Activated CD4-positive, alpha-beta T cell treated with anti-CD3 and anti-CD28 coated beads, Interleukin-2, amount 10 ng/mL, durations not matched to agents 7 days and 5 days (primary cell): ENCODE measurements at regions not wholly inside any gene's neighbourhood (a gene's known extent, or its start where the extent isn't known, plus 50 kb on each side); places are given as distances from the start of the nearest gene placed in this dataset.
"Not testable (repeated sequence)": the region's sequence is repeated elsewhere in the genome, so short reads cannot be mapped to it uniquely, and the experiment has no call there.

ENCODE experiments used
- CTCF ChIA-PET: fragments of 350-600 bp; sonication (Branson Sonifier 250); formaldehyde crosslinking; loops from one replicate; lab custom pipeline; 2021; ENCODE audit warnings: antibody characterized with exemption; lab: Charles Lee
- POLR2A ChIA-PET: fragments of 350-600 bp; sonication (Branson Sonifier 250); formaldehyde crosslinking; loops from one replicate; lab custom pipeline; 2021; ENCODE audit warnings: antibody characterized with exemption; lab: Charles Lee
- DNase-seq: peaks from one replicate; pipeline ENCODE4 v3.0.0-alpha.2; 2020
- H3K27ac Mint-ChIP-seq: one replicate; pipeline ENCODE4 v1.8.0; 2021; ENCODE audit warnings: mild to moderate bottlenecking, moderate library complexity, mixed read lengths
- H3K27me3 Mint-ChIP-seq: one replicate; pipeline ENCODE4 v1.8.0; 2021; ENCODE audit warnings: mixed read lengths
- H3K36me3 Mint-ChIP-seq: one replicate; pipeline ENCODE4 v1.8.0; 2021; ENCODE audit warnings: low read depth, mixed read lengths
- H3K4me1 Mint-ChIP-seq: one replicate; pipeline ENCODE4 v1.8.0; 2021; ENCODE audit warnings: mixed read lengths
- H3K4me3 Mint-ChIP-seq: one replicate; pipeline ENCODE4 v1.8.0; 2021; ENCODE audit warnings: mild to moderate bottlenecking, moderate library complexity, mixed read lengths
- H3K9me3 Mint-ChIP-seq: one replicate; pipeline ENCODE4 v1.8.0; 2021; ENCODE audit warnings: mixed read lengths

DNA sequence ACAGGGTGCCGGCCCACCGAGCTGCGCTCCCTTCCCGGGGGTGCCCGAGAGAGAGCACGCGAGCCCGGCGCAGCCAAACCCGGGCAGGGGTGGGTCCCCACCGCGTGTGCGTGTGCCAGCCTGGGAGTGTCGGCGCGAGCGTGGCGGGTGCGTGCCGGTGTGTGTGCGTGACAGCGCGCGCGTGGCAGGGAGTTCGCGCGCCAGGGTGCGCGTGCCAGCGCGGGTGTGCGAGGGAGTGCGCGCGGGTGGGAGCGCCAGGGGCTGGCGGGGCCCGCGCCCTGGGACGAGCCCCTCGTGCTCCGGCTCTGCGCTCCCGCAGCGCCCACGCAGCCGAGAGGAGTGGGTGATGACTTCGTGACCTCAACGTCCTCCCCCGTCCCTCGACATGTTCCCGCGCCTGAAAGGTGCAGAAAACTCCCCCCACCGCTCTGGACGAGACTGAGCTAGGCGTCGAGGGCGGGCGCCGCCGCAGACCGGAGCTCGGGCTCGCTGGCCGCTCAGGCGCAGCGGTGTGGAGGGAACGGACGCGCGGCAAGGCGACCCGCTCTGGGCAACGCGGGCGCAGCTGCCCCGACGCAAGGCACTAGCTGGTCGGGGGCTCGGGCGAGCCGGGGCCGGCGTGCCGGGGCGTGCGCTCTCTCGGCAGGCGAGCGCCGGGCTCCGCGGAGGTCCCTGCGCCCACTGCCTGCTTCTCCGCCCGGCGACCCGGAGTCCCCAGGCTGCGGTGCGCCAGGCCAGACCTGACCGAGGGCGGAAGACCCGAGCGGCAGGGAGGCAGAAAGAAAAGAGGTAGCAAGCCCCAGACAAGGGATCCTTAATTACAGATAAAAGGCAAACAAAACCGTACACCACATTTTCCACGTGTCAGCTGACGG lies 582.8 kb downstream of the ZEB2 start:
- Mint-ChIP-seq H3K9me3 (no peaks in the 10 kb centered on the region), H3K4me3 (peak overlapping the region; percentile 31), H3K27ac (no peak overlapping the region), H3K27me3 (peaks cover 63% of the 10 kb centered on the region), H3K4me1 (peaks cover 5% of the 10 kb centered on the region), H3K36me3 (no peaks in the 10 kb centered on the region)
- POLR2A ChIA-PET, result no interaction called here
- CTCF ChIA-PET, result no interaction called here
- DNase-seq, result no peak

DNA sequence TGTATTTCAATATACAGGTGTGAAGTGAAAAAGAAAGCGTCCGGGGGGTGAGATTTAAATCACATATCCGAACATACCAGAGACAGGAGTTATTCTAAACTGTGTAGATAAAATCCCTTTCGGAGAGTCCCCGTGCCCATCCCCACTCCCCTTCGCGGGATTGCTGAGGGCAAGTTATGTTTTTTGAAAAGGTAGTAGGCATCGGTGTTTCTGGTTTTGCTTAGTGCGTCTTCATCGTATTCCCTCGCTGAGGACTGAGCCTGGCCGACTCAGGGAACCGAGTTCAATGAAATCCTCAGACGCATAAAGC lies 583.4 kb downstream of the ZEB2 start:
- POLR2A ChIA-PET, result no interaction called here
- Mint-ChIP-seq H3K4me3 (peak overlapping the region; percentile 45), H3K9me3 (no peaks in the 10 kb centered on the region), H3K4me1 (peaks cover 5% of the 10 kb centered on the region), H3K27me3 (peaks cover 69% of the 10 kb centered on the region), H3K27ac (no peak overlapping the region), H3K36me3 (no peaks in the 10 kb centered on the region)
- DNase-seq, result no peak
- CTCF ChIA-PET, result no interaction called here

DNA sequence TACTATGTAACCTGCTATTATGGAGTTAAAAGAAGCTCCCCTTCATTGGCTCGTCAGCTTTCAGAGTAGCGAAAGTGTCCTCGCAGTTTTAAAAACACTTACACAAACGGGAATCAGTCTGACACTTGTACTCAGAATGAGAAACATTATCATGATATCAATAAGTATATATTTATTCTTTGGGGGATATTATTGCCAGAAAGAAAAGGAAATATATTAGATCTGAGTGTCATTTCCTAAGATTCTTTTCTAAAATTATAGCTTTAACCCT lies 584.5 kb downstream of the ZEB2 start:
- DNase-seq, result no peak
- H3K27ac Mint-ChIP-seq, result no peak overlapping the region
- H3K4me1 Mint-ChIP-seq, result peaks cover 5% of the 10 kb centered on the region
- H3K4me3 Mint-ChIP-seq, result no peak overlapping the region
- H3K27me3 Mint-ChIP-seq, result peaks cover 66% of the 10 kb centered on the region
- POLR2A ChIA-PET, result no interaction called here
- H3K9me3 Mint-ChIP-seq, result no peaks in the 10 kb centered on the region
- CTCF ChIA-PET, result no interaction called here
- no peaks in the 10 kb centered on the region for H3K36me3 Mint-ChIP-seq

DNA sequence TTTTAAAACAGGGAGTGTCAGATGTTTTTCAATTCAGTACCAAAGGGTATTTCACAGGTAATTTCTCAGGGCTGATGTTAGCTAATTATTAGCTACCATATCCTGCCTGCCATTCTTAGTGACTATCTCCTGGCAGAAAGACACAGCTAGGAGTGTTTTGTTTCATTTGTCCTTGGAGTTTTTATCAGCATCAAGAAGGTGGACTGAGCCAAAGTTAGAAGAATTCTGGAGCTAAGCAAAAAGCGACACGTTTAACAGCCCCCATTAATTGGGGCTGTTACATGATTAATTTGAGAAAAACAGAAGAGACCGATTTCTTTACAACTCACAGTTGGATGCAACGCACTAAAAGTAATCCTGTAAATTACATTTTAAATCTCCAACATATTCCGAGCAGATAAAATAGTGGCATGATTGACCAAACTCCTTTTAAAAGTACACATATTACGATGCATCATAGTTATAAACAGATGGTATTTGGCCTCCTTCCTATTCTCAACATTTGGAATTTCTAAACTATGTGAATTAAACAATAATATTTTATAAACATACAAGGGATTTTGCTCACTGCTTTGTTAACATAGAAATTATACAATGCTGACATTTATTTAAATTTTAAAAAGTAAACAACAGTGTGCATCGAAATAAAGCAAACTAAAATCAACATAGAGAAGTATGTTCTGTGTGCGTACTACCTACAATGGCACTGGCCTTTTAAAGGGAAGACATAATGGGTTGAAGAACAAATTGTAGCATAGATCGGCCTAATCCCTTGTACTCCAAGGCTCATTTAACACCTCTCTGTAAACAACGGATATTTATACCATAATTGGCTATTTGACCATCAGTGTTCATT lies 585.1 kb downstream of the ZEB2 start:
- ChIA-PET POLR2A (no interaction called here), CTCF (no interaction called here)
- Mint-ChIP-seq H3K27me3 (peaks cover 63% of the 10 kb centered on the region), H3K4me3 (no peak overlapping the region), H3K36me3 (no peaks in the 10 kb centered on the region), H3K27ac (no peak overlapping the region), H3K4me1 (peaks cover 5% of the 10 kb centered on the region), H3K9me3 (no peaks in the 10 kb centered on the region)
- DNase-seq, result no peak

DNA sequence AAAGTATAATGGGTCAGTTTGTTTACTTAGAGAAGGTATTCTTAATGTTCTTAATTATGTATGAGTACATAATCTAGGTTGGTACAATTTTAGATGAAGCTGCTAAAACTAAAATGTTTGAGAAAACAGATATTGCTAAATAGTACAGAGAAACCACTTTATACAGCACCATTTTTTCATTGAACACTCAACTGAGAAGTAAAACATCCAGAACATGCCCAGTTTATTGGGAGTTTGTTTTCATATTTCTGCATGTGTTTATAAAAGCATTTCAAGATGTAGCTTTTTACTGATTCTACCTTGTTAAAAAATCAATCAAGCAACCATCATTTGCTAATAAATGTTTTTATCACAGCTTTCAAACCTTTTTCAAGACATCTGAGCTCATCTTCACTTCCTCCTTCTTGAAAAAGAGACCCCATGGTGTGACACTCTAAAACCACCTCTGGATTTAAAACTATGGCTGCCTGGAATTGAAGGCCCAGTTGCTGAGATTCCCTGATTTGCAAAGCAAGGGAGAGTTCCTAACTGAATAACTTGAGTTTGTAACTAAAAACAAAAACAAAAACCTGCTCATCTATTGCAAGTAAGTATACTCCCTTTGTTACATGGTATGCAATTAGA lies 585.9 kb downstream of the ZEB2 start:
- H3K27me3 Mint-ChIP-seq, result peaks cover 55% of the 10 kb centered on the region
- no peak for DNase-seq
- no peaks in the 10 kb centered on the region for H3K9me3 Mint-ChIP-seq
- H3K4me1 Mint-ChIP-seq, result peaks cover 5% of the 10 kb centered on the region
- no peaks in the 10 kb centered on the region for H3K36me3 Mint-ChIP-seq
- CTCF ChIA-PET, result no interaction called here
- H3K27ac Mint-ChIP-seq, result no peak overlapping the region
- POLR2A ChIA-PET, result no interaction called here
- no peak overlapping the region for H3K4me3 Mint-ChIP-seq

DNA sequence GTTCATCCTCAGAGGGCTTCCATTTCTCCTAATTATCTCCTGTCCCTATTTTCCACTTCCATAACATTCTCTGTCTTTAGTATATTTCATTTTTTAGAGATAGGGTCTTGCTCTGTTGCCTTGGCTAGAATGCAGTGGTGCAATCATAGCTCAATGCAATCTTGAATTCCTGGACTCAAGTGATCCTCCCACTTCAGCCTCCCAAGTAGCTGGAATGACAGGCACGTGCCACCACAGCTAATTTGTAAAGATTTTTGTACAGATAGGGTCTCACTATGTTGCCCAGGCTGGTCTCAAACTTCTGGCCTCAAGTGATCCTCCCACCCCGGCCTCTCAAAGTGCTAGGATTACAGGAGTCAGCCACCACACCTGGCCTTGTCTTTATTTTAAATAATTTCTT lies 589.0 kb downstream of the ZEB2 start:
- Mint-ChIP-seq H3K27me3 (peaks cover 44% of the 10 kb centered on the region), H3K27ac (no peak overlapping the region)

DNA sequence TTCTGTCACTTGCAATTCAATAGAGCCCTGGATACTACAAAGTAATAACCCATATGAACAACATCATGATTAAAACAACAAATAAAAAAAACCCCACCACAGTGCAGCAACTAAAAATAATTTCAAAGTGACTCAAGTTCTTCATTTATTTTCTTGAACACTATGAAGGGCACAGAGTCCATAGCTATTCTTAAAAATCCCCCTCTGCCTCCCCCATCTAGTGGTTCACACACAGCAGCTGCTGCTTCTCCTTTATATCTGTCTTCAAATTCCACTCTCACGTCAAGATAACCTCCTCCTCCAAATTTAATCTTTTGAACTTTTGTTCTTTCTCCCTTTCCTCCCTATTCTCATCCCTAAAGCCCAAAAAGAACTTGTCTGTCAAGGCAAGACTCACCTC lies 591.3 kb downstream of the ZEB2 start:
- POLR2A ChIA-PET, result no interaction called here
- Mint-ChIP-seq H3K27ac (no peak overlapping the region), H3K27me3 (peaks cover 28% of the 10 kb centered on the region), H3K36me3 (no peaks in the 10 kb centered on the region), H3K4me1 (no peaks in the 10 kb centered on the region), H3K9me3 (no peaks in the 10 kb centered on the region), H3K4me3 (no peak overlapping the region)
- DNase-seq, result no peak
- CTCF ChIA-PET, result no interaction called here

More for the DNA sequence above, 589.0 kb downstream of the ZEB2 start:
- no peaks in the 10 kb centered on the region for H3K9me3 Mint-ChIP-seq
- ChIA-PET POLR2A (no interaction called here), CTCF (interaction anchor here (0.7 kb wide), 1 partner anchor 40 kb away, joined by 3 read pairs; no protein-coding TSS in a partner anchor)
- no peaks in the 10 kb centered on the region for H3K4me1 Mint-ChIP-seq
- DNase-seq, result no peak
- no peak overlapping the region for H3K4me3 Mint-ChIP-seq
- no peaks in the 10 kb centered on the region for H3K36me3 Mint-ChIP-seq

DNA sequence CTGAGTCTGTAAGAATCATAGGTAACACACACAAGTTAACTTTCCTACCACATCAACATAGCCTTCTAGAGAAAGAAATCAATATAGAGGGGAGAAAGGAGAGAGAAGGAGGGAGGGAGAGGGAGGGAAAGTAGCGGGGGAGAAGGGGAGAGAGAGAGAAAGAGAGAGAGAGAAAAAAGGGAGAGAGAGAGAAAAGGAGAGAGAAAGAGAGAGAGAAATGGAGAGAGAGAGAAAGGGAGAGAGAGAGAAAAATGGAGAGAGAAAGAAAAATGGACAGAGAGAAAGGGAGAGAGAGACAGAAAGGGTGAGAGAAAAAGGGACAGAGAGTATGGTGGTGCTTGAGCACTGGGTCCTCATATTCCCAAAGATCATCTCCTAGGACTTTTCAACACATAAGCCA lies 591.7 kb downstream of the ZEB2 start:
- Mint-ChIP-seq H3K9me3 (no peaks in the 10 kb centered on the region), H3K36me3 (no peaks in the 10 kb centered on the region), H3K4me3 (no peak overlapping the region), H3K27me3 (peaks cover 26% of the 10 kb centered on the region), H3K4me1 (no peaks in the 10 kb centered on the region), H3K27ac (no peak overlapping the region)
- POLR2A ChIA-PET, result no interaction called here
- CTCF ChIA-PET, result no interaction called here
- no peak for DNase-seq

DNA sequence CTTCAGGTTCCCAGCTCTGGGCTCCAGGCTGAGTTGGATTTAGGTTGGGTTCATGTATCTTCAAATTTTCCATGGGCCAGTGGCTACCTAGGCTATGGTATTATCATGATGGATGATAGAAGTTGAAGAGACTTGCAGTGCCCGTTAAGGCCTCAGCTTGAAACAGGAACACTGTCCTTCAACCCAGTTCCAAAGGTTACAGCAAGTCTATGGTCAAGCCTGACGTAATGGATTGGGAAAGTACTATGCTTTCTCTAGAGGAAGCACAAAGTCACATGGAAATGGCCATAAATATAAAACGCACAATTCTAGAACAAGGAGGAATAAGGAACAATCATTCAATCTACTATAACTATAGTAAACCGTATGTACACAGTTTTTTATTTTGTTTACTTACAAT lies 593.2 kb downstream of the ZEB2 start:
- no peaks in the 10 kb centered on the region for H3K9me3 Mint-ChIP-seq
- H3K27me3 Mint-ChIP-seq, result peaks cover 19% of the 10 kb centered on the region
- H3K36me3 Mint-ChIP-seq, result no peaks in the 10 kb centered on the region
- no peaks in the 10 kb centered on the region for H3K4me1 Mint-ChIP-seq
- H3K27ac Mint-ChIP-seq, result no peak overlapping the region
- no peak for DNase-seq
- ChIA-PET POLR2A (no interaction called here), CTCF (no interaction called here)
- no peak overlapping the region for H3K4me3 Mint-ChIP-seq

DNA sequence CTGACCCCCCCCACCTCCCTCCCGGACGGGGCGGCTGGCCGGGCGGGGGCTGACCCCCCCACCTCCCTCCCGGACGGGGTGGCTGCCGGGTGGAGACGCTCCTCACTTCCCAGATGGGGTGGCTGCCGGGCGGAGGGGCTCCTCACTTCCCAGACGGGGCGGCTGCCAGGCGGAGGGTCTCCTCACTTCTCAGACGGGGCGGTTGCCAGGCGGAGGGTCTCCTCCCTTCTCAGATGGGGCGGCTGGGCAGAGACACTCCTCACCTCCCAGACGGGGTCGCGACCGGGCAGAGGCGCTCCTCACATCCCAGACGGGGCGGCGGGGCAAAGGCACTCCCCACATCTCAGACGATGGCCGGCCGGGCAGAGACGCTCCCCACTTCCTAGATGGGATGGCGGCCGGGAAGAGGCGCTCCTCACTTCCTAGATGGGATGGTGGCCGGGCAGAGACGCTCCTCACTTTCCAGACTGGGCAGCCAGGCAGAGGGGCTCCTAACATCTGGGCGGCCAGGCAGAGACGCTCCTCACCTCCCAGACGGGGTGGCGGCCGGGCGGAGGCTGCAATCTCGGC lies 597.6 kb downstream of the ZEB2 start:
- peaks cover 11% of the 10 kb centered on the region for H3K9me3 Mint-ChIP-seq
- DNase-seq, H3K4me1 Mint-ChIP-seq, POLR2A ChIA-PET, H3K36me3 Mint-ChIP-seq, H3K4me3 Mint-ChIP-seq, H3K27me3 Mint-ChIP-seq, CTCF ChIA-PET, H3K27ac Mint-ChIP-seq: not testable (repeated sequence)

DNA sequence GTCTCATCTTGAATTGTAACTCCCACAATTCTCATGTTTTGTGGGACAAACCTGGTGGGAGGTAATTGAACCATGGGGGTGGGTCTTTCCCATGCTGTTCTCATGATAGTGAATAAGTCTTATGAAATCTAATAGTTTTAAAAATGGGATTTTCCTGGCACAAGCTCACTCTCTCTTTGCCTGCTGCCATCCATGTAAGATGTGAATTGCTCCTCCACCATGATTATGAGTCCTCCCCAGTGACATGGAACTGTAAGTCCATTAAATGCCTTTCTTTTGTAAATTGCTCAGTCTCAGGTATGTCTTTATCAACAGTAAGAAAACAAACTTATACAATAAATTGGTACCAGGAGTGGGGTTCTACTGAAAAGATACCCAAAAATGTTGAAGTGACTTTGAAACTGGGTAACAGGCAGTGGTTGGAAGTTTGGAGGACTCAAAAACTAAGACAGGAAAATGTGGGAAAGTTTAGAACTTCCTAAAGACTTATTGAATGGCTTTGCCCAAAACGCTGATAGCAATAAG lies 601.4 kb downstream of the ZEB2 start:
- H3K4me3 Mint-ChIP-seq, result no peak overlapping the region
- H3K4me1 Mint-ChIP-seq, result no peaks in the 10 kb centered on the region
- H3K27ac Mint-ChIP-seq, result no peak overlapping the region
- peaks cover 1% of the 10 kb centered on the region for H3K27me3 Mint-ChIP-seq
- ChIA-PET CTCF (no interaction called here), POLR2A (no interaction called here)
- H3K9me3 Mint-ChIP-seq, result peaks cover 11% of the 10 kb centered on the region
- no peaks in the 10 kb centered on the region for H3K36me3 Mint-ChIP-seq
- DNase-seq, result no peak

DNA sequence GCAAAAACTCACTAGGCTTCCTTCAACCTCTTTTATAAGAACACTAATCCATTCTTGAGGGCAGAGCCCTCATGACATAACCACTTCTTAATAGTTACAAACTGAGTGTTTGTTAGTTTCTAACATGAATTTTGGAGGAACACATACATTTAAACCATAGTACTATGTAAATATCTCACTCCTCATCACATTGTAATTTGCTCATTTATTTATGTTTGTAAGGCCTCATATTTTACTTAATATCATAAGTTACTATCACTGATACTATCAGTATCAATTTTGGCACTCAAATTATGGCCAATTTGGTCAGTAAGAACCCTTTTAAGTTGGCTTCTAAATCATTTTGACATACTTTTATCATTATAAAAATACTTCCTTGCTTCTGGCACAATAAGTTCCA lies 603.1 kb downstream of the ZEB2 start:
- Mint-ChIP-seq H3K27me3 (peaks cover 2% of the 10 kb centered on the region), H3K27ac (no peak overlapping the region), H3K4me3 (no peak overlapping the region), H3K4me1 (no peaks in the 10 kb centered on the region), H3K9me3 (peaks cover 11% of the 10 kb centered on the region), H3K36me3 (no peaks in the 10 kb centered on the region)
- POLR2A ChIA-PET, result no interaction called here
- CTCF ChIA-PET, result no interaction called here
- DNase-seq, result no peak
